Loucy (cell line): ENCODE measurements at regions not wholly inside any gene's neighbourhood (a gene's known extent, or its start where the extent isn't known, plus 50 kb on each side); places are given as distances from the start of the nearest gene placed in this dataset.
A peak's percentile ranks its signal among the peaks of the same experiment; 100 is the strongest.
"Not testable (repeated sequence)": the region's sequence is repeated elsewhere in the genome, so short reads cannot be mapped to it uniquely, and the experiment has no call there.

Experiments used
- H2AFZ ChIP-seq: fragments of 200-600 bp; sonication (generic); 2 replicates; pipeline ENCODE4 v1.6.0; 2016; ENCODE audit warnings: antibody characterized with exemption, mild to moderate bottlenecking, low read length, moderate library complexity
- H3F3A ChIP-seq: fragments of 200-600 bp; 2 replicates; pipeline ENCODE4 v1.6.0; 2016; ENCODE audit warnings: antibody characterized with exemption, low read depth, mild to moderate bottlenecking
- H3K27me3 ChIP-seq: fragments of 200-600 bp; sonication (generic); 2 replicates; pipeline ENCODE4 v1.6.1; 2014; ENCODE audit warnings: low read length, mild to moderate bottlenecking; ENCODE audit not compliant: insufficient read depth, poor library complexity, severe bottlenecking
- H3K36me3 ChIP-seq: fragments of 200-600 bp; sonication (generic); 2 replicates; pipeline ENCODE4 v1.6.1; 2016; ENCODE audit warnings: low read length; ENCODE audit not compliant: insufficient read depth
- H3K4me1 ChIP-seq: fragments of 200-600 bp; sonication (generic); 2 replicates; pipeline ENCODE4 v1.5.1; 2014; ENCODE audit warnings: low read length, mild to moderate bottlenecking; ENCODE audit not compliant: insufficient read depth, poor library complexity, severe bottlenecking
- H3K4me2 ChIP-seq: fragments of 200-600 bp; sonication (generic); 2 replicates; pipeline ENCODE4 v1.6.0; 2014; ENCODE audit warnings: antibody characterized with exemption, low read length, low read depth, mild to moderate bottlenecking; ENCODE audit not compliant: poor library complexity, severe bottlenecking
- H3K4me3 ChIP-seq: fragments of 200-600 bp; sonication (generic); 2 replicates; pipeline ENCODE4 v1.5.1; 2014; ENCODE audit warnings: low read length, mild to moderate bottlenecking, mixed read lengths; ENCODE audit not compliant: poor library complexity, severe bottlenecking
- H3K79me2 ChIP-seq: fragments of 200-600 bp; sonication (generic); 2 replicates; pipeline ENCODE4 v1.6.1; 2014; ENCODE audit warnings: low read length; ENCODE audit not compliant: insufficient read depth
- H3K9ac ChIP-seq: fragments of 200-600 bp; sonication (generic); 2 replicates; pipeline ENCODE4 v1.6.0; 2014; ENCODE audit warnings: mild to moderate bottlenecking, low read depth, low read length, moderate library complexity; ENCODE audit not compliant: poor library complexity, severe bottlenecking
- H3K9me2 ChIP-seq: fragments of 200-600 bp; sonication (generic); replicated peaks from 2 replicates; pipeline ENCODE4 v1.6.1; 2016; ENCODE audit warnings: low read depth, low read length, mixed read lengths
- H3K9me3 ChIP-seq: fragments of 200-600 bp; sonication (generic); 2 replicates; pipeline ENCODE4 v1.6.1; 2014; ENCODE audit warnings: mild to moderate bottlenecking, antibody characterized with exemption, low read length, low read depth; ENCODE audit not compliant: insufficient read depth
- H4K20me1 ChIP-seq: fragments of 200-600 bp; sonication (generic); 2 replicates; pipeline ENCODE4 v1.6.0; 2014; ENCODE audit warnings: antibody characterized with exemption, low read length, mild to moderate bottlenecking; ENCODE audit not compliant: insufficient read depth, poor library complexity, severe bottlenecking
- CTCF ChIP-seq: fragments of 200-600 bp; sonication (generic); conservative IDR thresholded peaks from 2 replicates; pipeline ENCODE4 v1.5.1; 2014; ENCODE audit warnings: mild to moderate bottlenecking, antibody characterized with exemption, low read length
- EZH2phosphoT487 ChIP-seq: fragments of 200-600 bp; IDR thresholded peaks from 2 replicates; pipeline ENCODE4 v1.6.1; 2018; ENCODE audit warnings: antibody characterized with exemption, mild to moderate bottlenecking, moderate library complexity, borderline replicate concordance

GRCh38 chr14:83294941-83295340 lies 1761.3 kb upstream of the SEL1L start:
- H3K9me2 ChIP-seq, result no peaks in the 10 kb centered on the region
- H3K4me1 ChIP-seq, result no peaks in the 10 kb centered on the region
- no peaks in the 10 kb centered on the region for H3K36me3 ChIP-seq
- no peak overlapping the region for H3K4me3 ChIP-seq
- H4K20me1 ChIP-seq, result no peaks in the 10 kb centered on the region
- H3K9ac ChIP-seq, result no peak overlapping the region
- no peaks in the 10 kb centered on the region for H3F3A ChIP-seq
- H3K9me3 ChIP-seq, result 0 out of 2 replicates have a peak, but pooled peaks cover 2% of the 10 kb centered on the region
- no peaks in the 10 kb centered on the region for H3K79me2 ChIP-seq
- no peaks in the 10 kb centered on the region for H3K27me3 ChIP-seq
- H2AFZ ChIP-seq, result no peak overlapping the region
- TF ChIP-seq EZH2phosphoT487 (no peak), CTCF (no peak)
- H3K4me2 ChIP-seq, result no peak overlapping the region

GRCh38 chr14:83297361-83297760 lies 1763.7 kb upstream of the SEL1L start:
- H4K20me1 ChIP-seq, result no peaks in the 10 kb centered on the region
- TF ChIP-seq EZH2phosphoT487 (no peak), CTCF (no peak)

GRCh38 chr14:83298016-83298415 lies 1764.4 kb upstream of the SEL1L start:
- H3K36me3 ChIP-seq, H3F3A ChIP-seq, H3K9me2 ChIP-seq, H3K9me3 ChIP-seq, H3K9ac ChIP-seq, H3K4me2 ChIP-seq, H3K4me1 ChIP-seq, H3K27me3 ChIP-seq, H3K79me2 ChIP-seq, H2AFZ ChIP-seq, H3K4me3 ChIP-seq, H4K20me1 ChIP-seq: not testable (repeated sequence)

More at GRCh38 chr14:83297361-83297760, 1763.7 kb upstream of the SEL1L start:
- 0 out of 2 replicates have a peak, but pooled peaks cover 2% of the 10 kb centered on the region for H3K9me3 ChIP-seq
- H3K4me3 ChIP-seq, result no peak overlapping the region
- no peaks in the 10 kb centered on the region for H3K4me1 ChIP-seq
- H2AFZ ChIP-seq, result no peak overlapping the region
- H3K79me2 ChIP-seq, result no peaks in the 10 kb centered on the region
- H3F3A ChIP-seq, result no peaks in the 10 kb centered on the region
- H3K36me3 ChIP-seq, result no peaks in the 10 kb centered on the region
- H3K4me2 ChIP-seq, result no peak overlapping the region
- no peak overlapping the region for H3K9ac ChIP-seq
- no peaks in the 10 kb centered on the region for H3K9me2 ChIP-seq
- H3K27me3 ChIP-seq, result no peaks in the 10 kb centered on the region

GRCh38 chr14:83300476-83301064 lies 1766.9 kb upstream of the SEL1L start:
- no peaks in the 10 kb centered on the region for H3K79me2 ChIP-seq
- H3K4me3 ChIP-seq, result no peak overlapping the region
- no peak overlapping the region for H3K4me2 ChIP-seq
- H2AFZ ChIP-seq, result no peak overlapping the region
- H3F3A ChIP-seq, result no peaks in the 10 kb centered on the region
- H3K9ac ChIP-seq, result no peak overlapping the region
- no peaks in the 10 kb centered on the region for H3K27me3 ChIP-seq
- H3K9me3 ChIP-seq, result no peaks in the 10 kb centered on the region
- no peaks in the 10 kb centered on the region for H3K4me1 ChIP-seq
- H3K36me3 ChIP-seq, result no peaks in the 10 kb centered on the region
- H3K9me2 ChIP-seq, result no peaks in the 10 kb centered on the region
- TF ChIP-seq EZH2phosphoT487 (no peak), CTCF (peak; percentile 93)
- no peaks in the 10 kb centered on the region for H4K20me1 ChIP-seq
